ENCODE measurements at regions not wholly inside any gene's neighbourhood (a gene's known extent, or its start where the extent isn't known, plus 50 kb on each side); places are given as distances from the start of the nearest gene placed in this dataset.
"Not testable (repeated sequence)": the region's sequence is repeated elsewhere in the genome, so short reads cannot be mapped to it uniquely, and the experiment has no call there.

GRCh38 chr11:95432714-95433503, 201.9 kb upstream of the SESN3 start:
- DNase-seq: no peak

- DNase-seq: no peak
Measured at GRCh38 chr11:95429376-95429907, 198.4 kb upstream of the SESN3 start.

GRCh38 chr11:95426823-95427462, 195.9 kb upstream of the SESN3 start:
- no peak for DNase-seq

GRCh38 chr11:95419915-95420314, 188.9 kb upstream of the SESN3 start:
- no peak for DNase-seq

- no peak for DNase-seq
Measured at GRCh38 chr11:95418916-95419315, 187.9 kb upstream of the SESN3 start.

GRCh38 chr11:95417832-95418231, 186.8 kb upstream of the SESN3 start:
- no peak for DNase-seq

GRCh38 chr11:95415837-95416304, 184.9 kb upstream of the SESN3 start:
- DNase-seq: no peak

GRCh38 chr11:95414217-95414616, 183.2 kb upstream of the SESN3 start:
- no peak for DNase-seq

GRCh38 chr11:95413761-95414160, 182.8 kb upstream of the SESN3 start:
- no peak for DNase-seq

- DNase-seq: no peak
Measured at GRCh38 chr11:95413021-95413420, 182.0 kb upstream of the SESN3 start.

GRCh38 chr11:95412074-95412473, 181.1 kb upstream of the SESN3 start:
- DNase-seq: no peak

GRCh38 chr11:95410707-95411106, 179.7 kb upstream of the SESN3 start:
- DNase-seq: not testable (repeated sequence)

GRCh38 chr11:95406271-95406670, 175.3 kb upstream of the SESN3 start:
- no peak for DNase-seq

- no peak for DNase-seq
Measured at GRCh38 chr11:95404370-95404769, 173.4 kb upstream of the SESN3 start.

GRCh38 chr11:95398437-95399112, 167.6 kb upstream of the SESN3 start:
- no peak for DNase-seq

- DNase-seq: no peak
Measured at GRCh38 chr11:95392644-95393043, 161.6 kb upstream of the SESN3 start.

- no peak for DNase-seq
Measured at GRCh38 chr11:95389427-95389826, 158.4 kb upstream of the SESN3 start.

- no peak for DNase-seq
Measured at GRCh38 chr11:95388086-95388485, 157.1 kb upstream of the SESN3 start.

GRCh38 chr11:95387325-95387724, 156.3 kb upstream of the SESN3 start:
- no peak for DNase-seq

GRCh38 chr11:95385577-95385976, 154.6 kb upstream of the SESN3 start:
- no peak for DNase-seq

GRCh38 chr11:95379479-95379878, 148.5 kb upstream of the SESN3 start:
- no peak for DNase-seq

GRCh38 chr11:95378789-95379188, 147.8 kb upstream of the SESN3 start:
- DNase-seq: no peak

GRCh38 chr11:95378111-95378510, 147.1 kb upstream of the SESN3 start:
- no peak for DNase-seq

- DNase-seq: no peak
Measured at GRCh38 chr11:95375886-95376285, 144.9 kb upstream of the SESN3 start.
